Ascending aorta (tissue), 2 donors: ENCODE measurements at regions not wholly inside any gene's neighbourhood (a gene's known extent, or its start where the extent isn't known, plus 50 kb on each side); places are given as distances from the start of the nearest gene placed in this dataset.

ENCODE experiments used
- DNase-seq, 2 donors: peaks; one replicate each; pipeline ENCODE4 v3.0.0-alpha.2; 2019; ENCODE audit warnings: low spot score in 2 of 2
- H3K27ac ChIP-seq, 2 donors: fragments of 200-600 bp; sonication (generic); one replicate each; pipeline ENCODE4 v1.5.1; 2016 to 2017; ENCODE audit warnings: mild to moderate bottlenecking in 1 of 2
- H3K27me3 ChIP-seq: fragments of 200-600 bp; sonication (generic); one replicate; pipeline ENCODE4 v1.5.1; 2017
- H3K36me3 ChIP-seq, 2 donors: fragments of 200-600 bp; sonication (generic); one replicate each; pipeline ENCODE4 v1.5.1; 2016
- H3K4me1 ChIP-seq, 2 donors: fragments of 200-600 bp; sonication (generic); one replicate each; pipeline ENCODE4 v1.5.1; 2016 to 2017; ENCODE audit warnings: mild to moderate bottlenecking in 1 of 2
- H3K4me3 ChIP-seq, 2 donors: fragments of 200-600 bp; sonication (generic); one replicate each; pipeline ENCODE4 v1.5.1; 2016 to 2017; ENCODE audit warnings: mild to moderate bottlenecking in 1 of 2
- H3K9me3 ChIP-seq, 2 donors: fragments of 200-600 bp; sonication (generic); one replicate each; pipeline ENCODE4 v1.5.1; 2016
- intact Hi-C: fragments of 100-400 bp; cut with DNase I; formaldehyde crosslinking; loops from one replicate; pipeline ENCODE4 v1.15.1; 2023
- TF ChIP-seq, protein P1 (sequence below), 3 experiments: fragments of 200-600 bp in 2 of 3; fragments of 450-650 bp in 1 of 3; sonication (generic) in 2 of 3; IDR thresholded peaks; one replicate each; pipeline ENCODE4 v1.5.1; 2016 to 2019; ENCODE audit warnings: antibody characterized with exemption in 3 of 3, mild to moderate bottlenecking in 1 of 3, moderate library complexity in 1 of 3

DNA sequence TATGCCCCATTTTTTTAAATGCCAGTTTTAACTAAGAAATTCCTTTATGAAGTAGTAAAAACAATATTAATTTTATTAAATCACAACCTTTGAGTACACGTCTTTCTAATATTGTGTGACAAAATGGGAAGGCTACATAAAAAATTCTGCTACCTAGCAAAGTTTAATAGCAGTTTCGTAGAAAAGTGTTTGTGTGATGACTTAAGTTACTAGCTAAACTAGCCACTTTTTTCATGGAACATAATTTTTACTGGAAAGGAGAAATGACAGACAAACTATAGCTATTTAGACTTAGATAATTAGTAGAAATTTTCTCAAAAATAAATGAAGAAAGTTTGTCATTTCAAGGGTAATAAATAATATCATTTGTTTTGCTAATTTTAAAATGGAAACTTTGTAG lies 153.1 kb downstream of the GPAM start:
- Histone ChIP-seq H3K27me3 (no peaks in the 10 kb centered on the region), H3K27ac (no peak overlapping the region), H3K4me1 (no peaks in the 10 kb centered on the region), H3K4me3 (no peak overlapping the region), H3K9me3 (peaks cover 0 to 11% of the 10 kb centered on the region in 2 donors), H3K36me3 (no peaks in the 10 kb centered on the region)
- intact Hi-C loops = no loop called here
- TF ChIP-seq, protein P1, sequence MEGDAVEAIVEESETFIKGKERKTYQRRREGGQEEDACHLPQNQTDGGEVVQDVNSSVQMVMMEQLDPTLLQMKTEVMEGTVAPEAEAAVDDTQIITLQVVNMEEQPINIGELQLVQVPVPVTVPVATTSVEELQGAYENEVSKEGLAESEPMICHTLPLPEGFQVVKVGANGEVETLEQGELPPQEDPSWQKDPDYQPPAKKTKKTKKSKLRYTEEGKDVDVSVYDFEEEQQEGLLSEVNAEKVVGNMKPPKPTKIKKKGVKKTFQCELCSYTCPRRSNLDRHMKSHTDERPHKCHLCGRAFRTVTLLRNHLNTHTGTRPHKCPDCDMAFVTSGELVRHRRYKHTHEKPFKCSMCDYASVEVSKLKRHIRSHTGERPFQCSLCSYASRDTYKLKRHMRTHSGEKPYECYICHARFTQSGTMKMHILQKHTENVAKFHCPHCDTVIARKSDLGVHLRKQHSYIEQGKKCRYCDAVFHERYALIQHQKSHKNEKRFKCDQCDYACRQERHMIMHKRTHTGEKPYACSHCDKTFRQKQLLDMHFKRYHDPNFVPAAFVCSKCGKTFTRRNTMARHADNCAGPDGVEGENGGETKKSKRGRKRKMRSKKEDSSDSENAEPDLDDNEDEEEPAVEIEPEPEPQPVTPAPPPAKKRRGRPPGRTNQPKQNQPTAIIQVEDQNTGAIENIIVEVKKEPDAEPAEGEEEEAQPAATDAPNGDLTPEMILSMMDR (IDR thresholded peaks at IDR 0.05) = no peak
- DNase-seq = no peak

DNA sequence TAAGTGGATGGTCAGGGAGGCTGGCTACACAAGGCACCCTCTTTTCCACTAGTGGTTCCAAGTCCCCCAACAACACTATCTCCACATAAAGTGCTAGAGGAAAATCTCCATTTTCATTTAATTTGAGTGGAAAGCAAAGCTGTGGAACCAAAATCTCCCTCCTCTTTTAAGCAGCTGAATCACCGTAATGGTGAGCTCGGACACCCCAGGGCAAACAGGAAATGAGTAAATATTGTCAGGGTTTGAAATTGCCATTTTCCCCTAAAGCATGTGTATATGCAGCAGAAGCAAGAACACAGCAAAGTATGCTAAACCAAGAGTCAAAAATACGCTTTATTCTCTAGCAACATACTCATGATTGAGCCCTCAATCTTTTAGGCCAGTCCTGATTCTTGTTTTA lies 143.7 kb downstream of the GPAM start:
- intact Hi-C loops = no loop called here
- no peaks in the 10 kb centered on the region for H3K36me3 ChIP-seq
- TF ChIP-seq, protein P1 (IDR thresholded peaks at IDR 0.05) = no peak
- H3K27me3 ChIP-seq = no peaks in the 10 kb centered on the region
- no peak overlapping the region for H3K27ac ChIP-seq
- peaks cover 0 to 2% of the 10 kb centered on the region in 2 donors for H3K9me3 ChIP-seq
- H3K4me3 ChIP-seq = no peak overlapping the region
- H3K4me1 ChIP-seq = no peaks in the 10 kb centered on the region
- no peak for DNase-seq

DNA sequence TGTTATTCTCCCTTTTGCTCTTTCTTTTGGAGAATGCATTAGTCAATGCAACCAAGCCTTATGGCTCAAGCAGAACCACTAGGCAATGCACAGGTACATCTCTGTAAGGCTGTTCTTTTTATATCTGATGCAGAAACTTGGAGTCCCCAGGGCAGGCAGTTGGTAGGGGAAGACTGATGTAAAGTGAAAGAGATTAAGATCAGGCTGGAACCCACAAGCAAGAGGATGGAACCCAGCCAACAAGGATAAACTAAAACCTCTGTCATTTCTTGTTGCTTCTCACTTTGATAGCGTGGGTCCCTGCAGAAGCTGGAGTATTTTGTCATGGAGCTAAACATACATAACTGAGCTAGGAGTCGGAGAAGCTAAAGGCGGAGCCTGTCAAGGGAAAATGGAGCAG lies 142.9 kb downstream of the GPAM start:
- no peak overlapping the region for H3K4me3 ChIP-seq
- intact Hi-C loops = no loop called here
- H3K27ac ChIP-seq = no peak overlapping the region
- TF ChIP-seq, protein P1 (IDR thresholded peaks at IDR 0.05) = no peak
- H3K9me3 ChIP-seq = peaks cover 0 to 2% of the 10 kb centered on the region in 2 donors
- H3K27me3 ChIP-seq = no peaks in the 10 kb centered on the region
- no peaks in the 10 kb centered on the region for H3K4me1 ChIP-seq
- H3K36me3 ChIP-seq = no peaks in the 10 kb centered on the region
- DNase-seq = no peak

DNA sequence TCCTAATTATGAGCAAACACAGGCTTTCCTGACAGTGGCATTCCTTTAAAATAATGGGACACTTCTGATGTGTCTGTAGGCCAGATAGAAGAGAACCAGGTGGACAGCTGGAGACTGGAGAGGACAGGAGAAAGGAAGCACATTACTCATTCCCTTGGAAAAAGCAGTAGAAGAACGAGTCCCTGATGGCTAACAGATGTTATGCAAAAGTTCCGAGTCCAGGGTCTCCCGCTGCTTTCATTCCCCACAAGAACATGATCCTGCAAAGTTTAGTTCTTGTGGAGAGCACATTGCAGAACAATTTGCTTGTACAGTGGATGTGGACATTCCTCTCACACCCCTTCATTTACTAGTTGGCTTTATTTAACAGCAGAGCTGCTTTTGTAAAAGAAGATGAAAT lies 137.6 kb downstream of the GPAM start:
- intact Hi-C loops = no loop called here

DNA sequence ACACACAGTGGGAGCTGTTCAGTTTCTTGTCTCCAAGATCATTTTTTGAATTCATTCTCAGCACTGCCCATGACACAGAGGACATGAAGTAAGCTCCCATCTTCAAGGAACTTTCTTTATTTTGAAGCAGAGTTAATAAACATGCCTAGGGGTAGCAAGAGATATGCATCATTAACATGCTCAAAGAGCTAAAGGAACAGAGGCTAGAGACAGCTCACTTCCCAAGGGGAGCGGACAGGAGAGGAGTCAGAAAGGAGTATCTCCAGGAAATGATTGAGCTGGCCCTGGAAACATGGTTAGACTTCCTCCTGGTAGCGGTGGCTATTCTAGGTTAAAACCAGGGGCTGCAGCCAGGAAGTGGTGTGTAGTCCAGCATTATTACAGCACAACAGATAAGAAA lies 135.9 kb downstream of the GPAM start:
- intact Hi-C loops = no loop called here
- TF ChIP-seq, protein P1 (IDR thresholded peaks at IDR 0.05) = no peak
- H3K4me3 ChIP-seq = no peak overlapping the region
- no peak overlapping the region for H3K27ac ChIP-seq
- no peaks in the 10 kb centered on the region for H3K4me1 ChIP-seq
- no peaks in the 10 kb centered on the region for H3K36me3 ChIP-seq
- DNase-seq = no peak
- no peaks in the 10 kb centered on the region for H3K27me3 ChIP-seq
- H3K9me3 ChIP-seq = no peaks in the 10 kb centered on the region

More for the DNA sequence above, 137.6 kb downstream of the GPAM start:
- Histone ChIP-seq H3K4me1 (no peaks in the 10 kb centered on the region), H3K27ac (no peak overlapping the region), H3K27me3 (no peaks in the 10 kb centered on the region), H3K9me3 (peaks cover 0 to 2% of the 10 kb centered on the region in 2 donors), H3K4me3 (no peak overlapping the region), H3K36me3 (no peaks in the 10 kb centered on the region)
- no peak for DNase-seq
- TF ChIP-seq, protein P1 (IDR thresholded peaks at IDR 0.05) = no peak

DNA sequence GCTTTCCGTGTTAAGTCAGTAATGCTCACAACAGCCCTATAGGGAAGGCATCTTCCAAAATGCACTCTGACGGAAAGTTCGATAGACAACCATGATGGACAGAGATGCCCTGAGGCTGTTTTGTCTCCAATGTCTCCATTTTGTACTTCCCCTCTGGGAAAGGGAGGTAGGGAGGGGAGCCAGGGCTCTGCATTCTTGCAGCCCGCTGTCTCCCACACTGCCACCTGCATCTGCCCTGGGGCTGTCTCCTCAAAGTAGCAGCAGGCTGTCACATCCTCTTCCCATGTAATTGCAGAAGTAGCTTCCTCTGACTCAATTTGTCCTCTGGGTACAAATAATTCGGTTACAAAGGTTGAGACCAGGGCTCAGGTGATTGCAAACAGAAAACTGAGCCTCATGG lies 131.4 kb downstream of the GPAM start:
- no peak for DNase-seq
- no peaks in the 10 kb centered on the region for H3K4me1 ChIP-seq
- H3K27ac ChIP-seq = no peak overlapping the region
- no peak overlapping the region for H3K4me3 ChIP-seq
- intact Hi-C loops = no loop called here
- no peaks in the 10 kb centered on the region for H3K36me3 ChIP-seq
- no peaks in the 10 kb centered on the region for H3K9me3 ChIP-seq
- TF ChIP-seq, protein P1 (IDR thresholded peaks at IDR 0.05) = no peak
- H3K27me3 ChIP-seq = no peaks in the 10 kb centered on the region
